OCI-LY3 (cell line): ENCODE measurements at regions not wholly inside any gene's neighbourhood (a gene's known extent, or its start where the extent isn't known, plus 50 kb on each side); places are given as distances from the start of the nearest gene placed in this dataset.

Experiments used
- H2AFZ ChIP-seq: fragments of 200-600, 300-600 bp; shearing (Covaris generic); 2 replicates; pipeline ENCODE4 v1.6.0; 2014; ENCODE audit warnings: antibody characterized with exemption, low read depth, low read length
- H3K27ac ChIP-seq: fragments of 200-600, 300-600 bp; sonication (generic); 2 replicates; pipeline ENCODE4 v1.5.1; 2014; ENCODE audit warnings: mild to moderate bottlenecking, low read length, moderate library complexity, mixed read lengths
- H3K27me3 ChIP-seq: fragments of 200-600, 300-600 bp; sonication (generic); 2 replicates; pipeline ENCODE4 v1.6.1; 2014; ENCODE audit warnings: low read depth, low read length, mixed read lengths
- H3K36me3 ChIP-seq: fragments of 200-600, 300-600 bp; sonication (generic); replicated peaks from 2 replicates; pipeline ENCODE3; 2014; ENCODE audit warnings: low read depth, low read length, mixed read lengths
- H3K4me1 ChIP-seq: fragments of 300-600, 200-600 bp; sonication (generic); 2 replicates; pipeline ENCODE4 v1.6.1; 2014; ENCODE audit warnings: low read length, mixed read lengths
- H3K4me2 ChIP-seq: fragments of 200-600, 300-600 bp; sonication (generic); 2 replicates; pipeline ENCODE4 v1.6.1; 2014; ENCODE audit warnings: low read length, mixed read lengths
- H3K4me3 ChIP-seq: fragments of 300-600, 200-600 bp; sonication (generic); 2 replicates; pipeline ENCODE4 v1.5.1; 2014; ENCODE audit warnings: antibody characterized with exemption, mild to moderate bottlenecking, low read length, moderate library complexity
- H3K79me2 ChIP-seq: fragments of 300-600, 200-600 bp; shearing (Covaris generic); 2 replicates; pipeline ENCODE4 v1.6.1; 2014; ENCODE audit warnings: mild to moderate bottlenecking, low read length, mixed read lengths
- H3K9ac ChIP-seq: fragments of 300-600, 200-600 bp; shearing (Covaris generic); 2 replicates; pipeline ENCODE4 v1.6.0; 2014; ENCODE audit warnings: mild to moderate bottlenecking, low read length, moderate library complexity
- H3K9me3 ChIP-seq: fragments of 200-600, 300-600 bp; shearing (Covaris generic); 2 replicates; pipeline ENCODE4 v1.6.1; 2014; ENCODE audit warnings: low read length, mixed read lengths; ENCODE audit not compliant: insufficient read depth
- H4K20me1 ChIP-seq: fragments of 200-600, 300-600 bp; sonication (generic); 2 replicates; pipeline ENCODE4 v1.6.1; 2016; ENCODE audit warnings: low read length, mixed read lengths; ENCODE audit not compliant: insufficient read depth
- CTCF ChIP-seq: fragments of 200-600, 300-600 bp; sonication (generic); IDR thresholded peaks from 2 replicates; pipeline ENCODE4 v1.5.1; 2014; ENCODE audit warnings: antibody characterized with exemption, low read length, low read depth
- EZH2phosphoT487 ChIP-seq: fragments of 200-600 bp; shearing (Covaris generic); IDR thresholded peaks from 2 replicates; pipeline ENCODE4 v1.6.1; 2018; ENCODE audit warnings: antibody characterized with exemption, mixed run types, low read depth

DNA sequence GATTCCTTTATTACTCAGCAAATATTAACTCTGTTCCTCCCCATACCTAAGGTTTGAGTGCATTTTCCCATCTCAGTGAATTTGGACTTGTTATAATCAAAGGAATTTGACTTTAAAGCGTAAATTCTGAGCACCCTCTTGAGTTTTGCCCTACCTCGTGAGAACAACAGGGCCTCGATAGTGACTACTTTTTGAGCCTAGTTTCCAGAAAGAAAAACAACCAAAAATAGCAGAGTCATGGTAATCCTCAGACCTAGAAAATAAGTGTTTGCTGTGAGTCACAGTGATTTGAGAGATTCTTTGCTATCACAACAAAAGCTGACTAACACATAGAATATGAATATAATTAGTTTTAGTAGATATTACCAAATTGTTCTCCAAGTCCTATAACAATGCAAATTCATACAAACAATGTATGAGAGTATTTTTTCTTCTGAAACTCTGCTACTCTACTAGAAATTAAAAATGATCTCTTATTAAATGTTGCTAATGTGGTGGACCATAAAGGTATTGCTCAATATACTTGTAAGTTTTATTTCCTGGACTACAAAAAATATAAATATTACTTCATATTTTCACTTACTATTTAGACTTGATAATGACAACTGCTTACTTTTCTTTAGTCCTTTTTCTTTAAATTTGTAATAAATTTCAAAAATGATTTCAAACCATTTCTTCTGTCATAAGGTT, 759.7 kb downstream of the BRINP1 start:
- Histone ChIP-seq H3K27me3 (no peaks in the 10 kb centered on the region), H2AFZ (no peak overlapping the region), H3K9ac (no peak overlapping the region), H3K4me3 (no peak overlapping the region), H3K9me3 (no peaks in the 10 kb centered on the region), H3K4me1 (no peaks in the 10 kb centered on the region), H3K27ac (no peak overlapping the region), H3K79me2 (no peaks in the 10 kb centered on the region), H3K4me2 (no peak overlapping the region), H4K20me1 (no peaks in the 10 kb centered on the region), H3K36me3 (no peaks in the 10 kb centered on the region)
- TF ChIP-seq CTCF: no peak

GRCh38 chr9:118612201-118612600, 757.0 kb downstream of the BRINP1 start:
- no peak overlapping the region for H3K9ac ChIP-seq
- H4K20me1 ChIP-seq: no peaks in the 10 kb centered on the region
- no peaks in the 10 kb centered on the region for H3K79me2 ChIP-seq
- no peaks in the 10 kb centered on the region for H3K9me3 ChIP-seq
- no peak overlapping the region for H3K27ac ChIP-seq
- no peak overlapping the region for H3K4me2 ChIP-seq
- TF ChIP-seq CTCF (no peak), EZH2phosphoT487 (no peak)
- no peak overlapping the region for H3K4me3 ChIP-seq
- no peaks in the 10 kb centered on the region for H3K27me3 ChIP-seq
- H2AFZ ChIP-seq: no peak overlapping the region
- H3K4me1 ChIP-seq: no peaks in the 10 kb centered on the region
- H3K36me3 ChIP-seq: no peaks in the 10 kb centered on the region

DNA sequence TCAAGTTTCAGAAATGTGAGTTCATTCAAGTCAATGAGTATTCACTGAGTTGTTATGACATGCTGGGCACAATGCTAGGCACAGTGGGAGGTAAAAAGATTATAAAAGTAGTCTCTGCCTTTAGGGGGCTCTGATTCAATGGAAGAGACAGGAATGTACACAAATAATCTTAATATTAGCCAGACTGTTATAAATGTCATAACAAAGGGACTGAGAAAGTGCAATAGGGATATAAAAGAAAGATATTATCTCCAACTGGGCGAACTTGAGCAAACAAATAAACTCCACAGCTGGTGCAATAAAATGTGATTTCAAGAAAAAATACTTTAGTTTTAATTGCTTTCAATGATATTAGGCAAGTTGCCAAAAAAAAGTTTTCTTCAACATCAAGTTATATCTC, 755.2 kb downstream of the BRINP1 start:
- Histone ChIP-seq H3K79me2 (no peaks in the 10 kb centered on the region), H3K4me3 (no peak overlapping the region), H3K27me3 (no peaks in the 10 kb centered on the region), H3K36me3 (no peaks in the 10 kb centered on the region), H3K27ac (no peak overlapping the region), H3K9ac (no peak overlapping the region), H4K20me1 (no peaks in the 10 kb centered on the region), H3K4me2 (no peak overlapping the region), H2AFZ (no peak overlapping the region), H3K9me3 (no peaks in the 10 kb centered on the region), H3K4me1 (no peaks in the 10 kb centered on the region)
- TF ChIP-seq EZH2phosphoT487: no peak
- TF ChIP-seq CTCF: no peak

- Histone ChIP-seq H3K79me2 (no peaks in the 10 kb centered on the region), H3K9me3 (no peaks in the 10 kb centered on the region), H4K20me1 (no peaks in the 10 kb centered on the region), H3K4me2 (no peak overlapping the region), H3K4me1 (no peaks in the 10 kb centered on the region), H3K36me3 (no peaks in the 10 kb centered on the region), H3K4me3 (no peak overlapping the region), H2AFZ (no peak overlapping the region), H3K27me3 (no peaks in the 10 kb centered on the region), H3K27ac (no peak overlapping the region), H3K9ac (no peak overlapping the region)
- no peak for TF ChIP-seq CTCF
- no peak for TF ChIP-seq EZH2phosphoT487
Measured at GRCh38 chr9:118618084-118618483, 751.2 kb downstream of the BRINP1 start.
